Epithelial cell of esophagus (primary cell): ENCODE measurements at regions not wholly inside any gene's neighbourhood (a gene's known extent, or its start where the extent isn't known, plus 50 kb on each side); places are given as distances from the start of the nearest gene placed in this dataset.

Experiments
- DNase-seq: peaks from one replicate; pipeline ENCODE4 v3.0.0; 2010; ENCODE audit warnings: low read depth
- H3K4me3 ChIP-seq: 2 replicates; pipeline ENCODE4 v1.5.1; 2011; ENCODE audit warnings: mild to moderate bottlenecking, low read length, control low read depth
- TF ChIP-seq, protein P1 (sequence below): IDR thresholded peaks from 2 replicates; pipeline ENCODE4 v1.5.1; 2011; ENCODE audit warnings: low read depth, mild to moderate bottlenecking, low read length, control low read depth, inconsistent platforms; ENCODE audit not compliant: insufficient read depth; ENCODE audit errors: missing control alignments

DNA sequence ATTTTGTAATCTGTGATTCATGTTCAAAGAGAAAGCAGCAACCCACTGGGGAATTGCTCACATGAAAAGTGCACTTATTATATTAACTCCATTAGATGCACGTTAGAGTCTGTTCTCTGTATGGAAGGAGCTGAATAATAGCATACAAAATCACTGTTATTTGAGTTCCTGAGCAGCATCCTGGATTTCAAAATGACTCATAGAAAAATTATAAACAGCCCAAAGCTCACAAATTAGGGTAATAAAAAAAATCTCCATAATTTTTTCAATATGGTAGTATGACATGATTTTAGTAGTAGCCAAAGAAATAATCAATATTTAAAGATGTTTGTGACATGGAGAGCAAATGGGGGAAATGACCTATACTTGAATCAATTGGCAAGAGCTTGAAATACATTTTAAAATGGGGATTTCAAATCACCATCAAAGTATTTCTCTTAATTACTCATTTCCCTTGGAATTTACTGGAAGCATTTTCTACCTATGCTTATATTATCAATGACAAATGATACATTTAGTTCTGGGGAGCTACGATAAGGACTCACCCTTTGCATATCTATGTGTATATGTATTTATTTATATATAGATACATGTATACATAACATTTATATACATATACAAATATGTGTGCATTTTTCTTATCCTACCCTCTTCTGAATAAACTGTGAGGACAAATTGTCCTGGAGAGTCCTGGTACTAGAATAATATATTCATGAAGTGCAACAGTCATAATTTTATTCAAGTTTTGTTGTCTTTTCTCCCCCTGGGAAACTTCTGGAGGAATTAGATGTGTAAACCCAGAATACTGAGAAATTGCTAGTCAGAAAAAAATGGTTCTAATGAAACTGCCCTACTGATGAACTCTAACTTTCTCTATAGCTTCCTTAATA is 116.3 kb downstream of the RPL22L1 start:
- peak; percentile 24 for DNase-seq
- H3K4me3 ChIP-seq = no peak overlapping the region
- TF ChIP-seq, protein P1, sequence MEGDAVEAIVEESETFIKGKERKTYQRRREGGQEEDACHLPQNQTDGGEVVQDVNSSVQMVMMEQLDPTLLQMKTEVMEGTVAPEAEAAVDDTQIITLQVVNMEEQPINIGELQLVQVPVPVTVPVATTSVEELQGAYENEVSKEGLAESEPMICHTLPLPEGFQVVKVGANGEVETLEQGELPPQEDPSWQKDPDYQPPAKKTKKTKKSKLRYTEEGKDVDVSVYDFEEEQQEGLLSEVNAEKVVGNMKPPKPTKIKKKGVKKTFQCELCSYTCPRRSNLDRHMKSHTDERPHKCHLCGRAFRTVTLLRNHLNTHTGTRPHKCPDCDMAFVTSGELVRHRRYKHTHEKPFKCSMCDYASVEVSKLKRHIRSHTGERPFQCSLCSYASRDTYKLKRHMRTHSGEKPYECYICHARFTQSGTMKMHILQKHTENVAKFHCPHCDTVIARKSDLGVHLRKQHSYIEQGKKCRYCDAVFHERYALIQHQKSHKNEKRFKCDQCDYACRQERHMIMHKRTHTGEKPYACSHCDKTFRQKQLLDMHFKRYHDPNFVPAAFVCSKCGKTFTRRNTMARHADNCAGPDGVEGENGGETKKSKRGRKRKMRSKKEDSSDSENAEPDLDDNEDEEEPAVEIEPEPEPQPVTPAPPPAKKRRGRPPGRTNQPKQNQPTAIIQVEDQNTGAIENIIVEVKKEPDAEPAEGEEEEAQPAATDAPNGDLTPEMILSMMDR = no peak

DNA sequence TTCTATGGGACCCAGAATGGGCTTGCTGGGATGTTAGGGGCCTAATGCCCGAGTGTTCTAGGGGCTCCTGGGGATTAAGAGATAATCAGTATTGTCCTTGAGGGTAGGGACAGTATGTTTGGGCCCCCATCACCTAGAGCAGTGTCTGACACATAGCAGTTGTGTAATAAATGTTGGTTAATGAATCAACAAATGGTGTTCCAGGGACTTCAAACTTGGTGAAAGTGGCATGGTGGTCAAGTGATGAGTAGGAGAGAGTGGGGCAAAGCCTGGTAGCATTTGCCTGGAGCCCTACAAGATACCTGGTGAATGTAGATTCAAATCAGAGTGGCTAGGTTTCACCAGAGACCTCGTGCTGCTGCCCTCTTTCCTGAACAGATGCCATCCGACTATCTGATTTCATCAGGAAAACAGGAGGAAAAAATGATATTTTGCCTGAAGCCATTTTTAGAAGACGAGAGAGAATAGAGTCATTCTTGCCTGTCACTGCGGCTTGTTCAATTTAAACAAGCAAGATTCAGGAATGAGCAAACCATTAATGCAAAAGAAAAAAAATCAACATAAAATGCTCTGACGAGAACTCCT is 117.3 kb downstream of the RPL22L1 start:
- no peak overlapping the region for H3K4me3 ChIP-seq
- peak; percentile 40 for DNase-seq
- TF ChIP-seq, protein P1 = no peak

DNA sequence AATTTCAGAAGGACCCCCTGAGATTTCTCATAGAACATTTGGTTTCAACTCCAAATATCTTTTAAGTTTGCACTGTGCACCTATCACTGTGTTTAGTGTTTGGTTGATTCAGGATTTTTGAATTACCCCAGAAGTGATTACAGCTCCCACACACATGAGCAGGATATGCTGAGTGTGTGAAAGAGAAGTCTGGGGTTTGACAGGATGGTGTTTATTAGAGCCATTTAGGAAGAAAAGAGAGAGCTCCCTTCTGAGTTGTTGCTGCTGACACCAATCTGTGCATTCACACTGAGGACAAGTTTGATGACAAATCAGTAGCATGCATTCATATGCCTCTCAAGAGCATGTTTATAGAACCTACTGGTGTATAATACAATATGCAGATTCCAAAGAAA is 118.1 kb downstream of the RPL22L1 start:
- peak; percentile 36 for DNase-seq
- TF ChIP-seq, protein P1 = no peak
- H3K4me3 ChIP-seq = no peak overlapping the region

DNA sequence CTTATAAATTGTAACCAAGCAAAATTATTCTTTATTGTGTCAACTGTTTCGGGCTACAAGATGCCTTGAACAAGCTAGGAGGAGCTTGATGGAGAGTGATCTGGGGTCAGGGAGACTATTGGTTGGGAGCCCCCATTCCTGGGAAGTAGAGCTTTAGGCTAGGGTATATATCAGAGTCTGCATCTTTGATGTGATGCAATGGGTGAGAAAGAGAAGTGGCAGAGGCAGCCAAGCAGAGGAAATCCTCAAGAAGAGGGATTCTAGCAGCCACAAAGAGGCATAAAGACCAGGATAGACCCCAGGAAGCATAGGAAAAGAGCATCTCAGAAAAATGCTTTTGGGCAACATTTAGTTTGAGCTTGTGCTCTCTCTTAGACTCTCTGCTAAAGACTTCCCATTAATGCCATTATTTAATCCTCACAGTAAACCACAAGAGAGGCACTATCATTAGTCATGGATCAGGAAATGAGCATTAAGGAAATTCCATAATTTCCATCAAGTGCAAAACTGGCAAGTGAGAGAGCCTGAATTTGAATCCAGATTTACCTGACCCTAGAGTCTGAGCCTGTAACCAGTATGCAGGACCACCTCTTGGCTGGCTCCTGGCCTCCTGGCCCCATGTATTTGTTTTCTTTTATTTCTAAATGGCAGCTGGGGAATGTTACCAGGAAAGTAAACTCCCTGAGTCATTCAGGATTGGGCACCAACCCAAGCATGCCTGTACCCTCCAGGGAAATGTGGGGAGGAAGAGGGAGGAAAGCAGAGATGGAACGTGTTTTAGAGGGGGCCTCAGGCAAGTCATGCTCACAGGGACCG is 118.7 kb downstream of the RPL22L1 start:
- no peak overlapping the region for H3K4me3 ChIP-seq
- TF ChIP-seq, protein P1 = no peak
- DNase-seq = peak; percentile 79

DNA sequence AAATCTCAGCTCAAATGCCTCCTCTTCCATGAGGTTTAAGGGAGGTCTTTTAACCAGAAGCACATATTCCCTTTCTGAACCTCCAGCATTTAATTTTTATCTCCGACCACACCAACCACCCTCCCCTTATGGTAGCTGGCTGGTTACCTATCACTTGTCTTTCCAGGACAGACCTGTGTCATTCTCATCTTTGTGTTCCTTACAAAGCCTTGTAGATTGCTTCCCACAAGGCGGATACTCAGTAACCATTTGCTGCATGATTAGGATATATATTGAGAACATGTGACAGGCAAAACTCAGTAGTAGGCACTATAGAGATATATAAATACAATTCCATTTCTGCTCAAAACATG is 119.5 kb downstream of the RPL22L1 start:
- H3K4me3 ChIP-seq = no peak overlapping the region
- no peak for DNase-seq
- TF ChIP-seq, protein P1 = no peak

DNA sequence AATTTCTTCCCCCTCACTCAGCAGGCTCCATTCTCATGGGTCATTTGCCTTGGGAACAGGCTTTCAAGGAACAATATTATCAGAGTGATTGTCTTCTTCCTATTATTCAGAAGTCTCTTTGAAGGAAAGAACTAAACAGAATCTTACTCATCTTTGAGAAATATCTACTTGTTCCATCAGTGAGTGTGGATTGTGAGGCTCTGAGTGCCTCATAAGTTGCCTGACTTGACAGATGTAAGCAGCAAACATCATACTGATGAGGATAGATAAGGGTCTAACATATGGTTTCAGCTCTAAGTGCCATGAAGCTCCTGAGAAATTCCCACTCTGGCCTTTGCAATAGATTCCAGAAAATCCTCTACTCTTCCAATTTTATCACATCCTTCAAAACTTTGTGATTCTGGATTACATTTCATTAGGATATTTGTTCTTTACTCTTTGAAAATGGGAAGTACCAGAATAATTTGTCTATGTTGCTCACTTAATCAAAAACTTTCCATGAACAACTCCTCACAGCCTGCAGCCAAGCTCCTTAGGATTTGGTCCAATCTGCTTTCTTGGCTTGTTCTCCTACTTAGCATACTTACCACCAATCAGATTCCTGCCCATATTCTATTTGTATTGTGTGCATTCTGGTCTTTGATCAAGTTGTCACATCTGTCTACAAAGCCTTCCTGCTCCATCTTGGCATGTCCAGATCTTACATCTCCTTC is 120.1 kb downstream of the RPL22L1 start:
- TF ChIP-seq, protein P1 = no peak

More for the DNA sequence above, 120.1 kb downstream of the RPL22L1 start:
- DNase-seq = no peak
- no peak overlapping the region for H3K4me3 ChIP-seq
